GM13976 (cell line): ENCODE measurements at regions not wholly inside any gene's neighbourhood (a gene's known extent, or its start where the extent isn't known, plus 50 kb on each side); places are given as distances from the start of the nearest gene placed in this dataset.
"Not testable (repeated sequence)": the region's sequence is repeated elsewhere in the genome, so short reads cannot be mapped to it uniquely, and the experiment has no call there.

Source experiments
- DNase-seq: peaks from one replicate; pipeline ENCODE4 v3.0.0; 2012; ENCODE audit warnings: low spot score
- in situ Hi-C: fragments of 300-500 bp; cut with MboI; formaldehyde crosslinking; loops from one replicate; pipeline ENCODE4 v1.12.0; 2022; ENCODE audit warnings: low sequenced_read_pairs, mixed read lengths, inconsistent platforms; ENCODE audit not compliant: unreplicated experiment
- TF ChIP-seq, protein P1 (sequence below): IDR thresholded peaks from 2 replicates; pipeline ENCODE4 v1.5.1; 2012; ENCODE audit warnings: borderline replicate concordance, mild to moderate bottlenecking; ENCODE audit not compliant: insufficient read depth; ENCODE audit errors: extremely low read depth, missing control alignments, control extremely low read depth

DNA sequence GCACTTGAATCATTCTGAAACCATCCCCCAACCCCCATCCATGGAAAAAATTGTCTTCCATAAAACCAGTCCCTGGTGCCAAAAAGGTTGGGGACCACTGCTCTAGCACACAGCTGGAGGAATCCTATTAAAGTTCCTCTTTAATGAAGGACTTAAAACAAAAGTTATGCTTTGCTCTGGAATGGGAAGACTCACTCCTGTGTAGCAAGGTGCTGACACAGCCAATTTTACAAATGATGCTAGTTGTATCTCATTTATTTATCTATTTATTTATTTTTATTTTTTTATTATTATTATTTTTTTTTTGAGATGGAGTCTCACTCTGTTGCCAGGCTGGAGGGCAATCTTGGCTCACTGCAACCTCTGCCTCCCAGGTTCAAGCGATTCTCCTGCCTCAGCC is 58.9 kb upstream of the NDUFV2 start:
- in situ Hi-C loops, result no loop called here
- TF ChIP-seq, protein P1, sequence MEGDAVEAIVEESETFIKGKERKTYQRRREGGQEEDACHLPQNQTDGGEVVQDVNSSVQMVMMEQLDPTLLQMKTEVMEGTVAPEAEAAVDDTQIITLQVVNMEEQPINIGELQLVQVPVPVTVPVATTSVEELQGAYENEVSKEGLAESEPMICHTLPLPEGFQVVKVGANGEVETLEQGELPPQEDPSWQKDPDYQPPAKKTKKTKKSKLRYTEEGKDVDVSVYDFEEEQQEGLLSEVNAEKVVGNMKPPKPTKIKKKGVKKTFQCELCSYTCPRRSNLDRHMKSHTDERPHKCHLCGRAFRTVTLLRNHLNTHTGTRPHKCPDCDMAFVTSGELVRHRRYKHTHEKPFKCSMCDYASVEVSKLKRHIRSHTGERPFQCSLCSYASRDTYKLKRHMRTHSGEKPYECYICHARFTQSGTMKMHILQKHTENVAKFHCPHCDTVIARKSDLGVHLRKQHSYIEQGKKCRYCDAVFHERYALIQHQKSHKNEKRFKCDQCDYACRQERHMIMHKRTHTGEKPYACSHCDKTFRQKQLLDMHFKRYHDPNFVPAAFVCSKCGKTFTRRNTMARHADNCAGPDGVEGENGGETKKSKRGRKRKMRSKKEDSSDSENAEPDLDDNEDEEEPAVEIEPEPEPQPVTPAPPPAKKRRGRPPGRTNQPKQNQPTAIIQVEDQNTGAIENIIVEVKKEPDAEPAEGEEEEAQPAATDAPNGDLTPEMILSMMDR, result no peak
- DNase-seq, result no peak

DNA sequence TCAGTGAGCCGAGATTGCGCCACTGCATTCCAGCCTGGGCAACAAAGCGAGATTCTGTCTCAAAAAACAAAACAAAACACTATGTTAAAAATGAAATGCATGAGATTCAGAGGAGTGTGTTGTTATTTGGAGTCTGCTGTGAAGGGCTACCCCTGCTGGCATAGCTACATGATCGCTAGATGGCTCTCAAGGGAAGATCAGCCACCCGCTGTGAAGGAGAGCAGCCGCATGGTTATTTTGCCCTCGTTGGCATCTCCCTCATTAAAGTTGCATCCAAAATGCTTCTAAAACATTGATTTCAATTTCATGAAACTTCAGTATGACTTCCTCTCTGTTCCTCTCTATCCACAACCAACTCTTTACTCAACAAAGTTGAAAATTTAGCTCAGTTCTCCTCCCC is 54.8 kb upstream of the NDUFV2 start:
- TF ChIP-seq, protein P1, result no peak
- in situ Hi-C loops, result no loop called here
- DNase-seq, result no peak

DNA sequence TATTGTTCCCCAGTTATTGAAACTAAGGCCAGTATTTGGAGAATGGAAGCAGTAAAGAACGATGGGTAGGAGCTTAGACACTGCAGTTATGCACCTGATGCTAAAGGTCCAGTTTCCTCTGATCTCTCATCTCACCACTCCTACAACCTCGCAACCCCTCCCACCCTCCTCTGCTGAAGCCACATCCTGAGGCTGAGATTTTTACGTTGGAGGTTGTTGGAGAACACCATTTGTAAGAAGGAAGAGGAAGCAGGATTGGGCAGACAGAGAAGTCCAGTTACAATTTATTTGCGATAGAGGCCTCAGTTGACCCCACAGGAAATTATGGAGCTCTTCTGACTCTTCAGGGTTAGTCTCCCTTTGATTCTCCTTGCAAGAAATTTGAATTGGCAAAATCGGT is 54.3 kb upstream of the NDUFV2 start:
- no peak for DNase-seq
- in situ Hi-C loops, result no loop called here

DNA sequence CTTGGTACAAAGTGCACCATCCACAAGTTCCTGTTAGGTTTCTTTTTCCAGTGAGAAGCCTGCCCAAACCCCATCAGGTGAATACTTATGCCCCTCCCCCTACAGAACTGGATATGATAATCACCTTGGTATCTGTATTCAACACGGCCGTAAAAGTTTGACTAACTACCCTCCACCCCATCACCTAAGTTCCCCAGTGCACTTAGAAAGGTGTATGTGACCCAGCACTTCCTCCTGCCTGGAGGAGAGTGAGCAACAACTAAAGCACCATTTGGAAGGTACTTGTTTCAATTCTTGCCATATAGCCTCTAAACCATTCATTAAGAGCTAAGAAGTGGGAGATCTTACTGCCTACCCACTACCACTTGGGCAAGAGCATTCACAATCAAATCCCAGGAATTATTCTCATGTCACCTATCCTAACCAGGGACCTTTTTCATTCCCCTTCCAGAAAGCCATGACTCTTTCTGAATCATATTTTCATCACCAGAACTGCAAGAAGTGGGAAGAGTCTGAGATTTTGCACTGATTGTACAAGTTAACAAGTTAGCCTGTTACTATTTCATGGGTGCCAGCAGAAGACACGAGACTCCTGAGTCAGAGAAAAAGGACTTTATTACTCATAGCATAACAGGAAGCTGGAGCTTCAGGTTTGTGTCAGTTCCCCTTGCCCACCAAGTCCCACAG is 53.5 kb upstream of the NDUFV2 start:
- in situ Hi-C loops, result no loop called here
- TF ChIP-seq, protein P1, result no peak
- no peak for DNase-seq

More for the DNA sequence above, 54.3 kb upstream of the NDUFV2 start:
- TF ChIP-seq, protein P1, result no peak

DNA sequence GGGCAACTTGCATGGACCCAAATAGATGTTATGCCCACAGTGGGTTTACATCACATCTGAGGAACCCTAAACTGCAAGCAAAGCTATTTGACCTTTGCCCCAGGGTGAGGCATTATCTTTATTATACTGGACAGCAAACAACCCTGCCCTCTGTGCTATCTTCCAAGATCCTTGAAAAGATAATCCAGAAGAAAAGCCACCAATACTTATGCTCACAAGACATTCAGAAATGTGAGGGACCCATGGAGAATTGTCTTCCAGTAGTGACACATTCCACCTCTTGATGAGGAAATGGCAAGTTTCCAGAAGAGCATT is 53.0 kb upstream of the NDUFV2 start:
- TF ChIP-seq, protein P1, result no peak
- in situ Hi-C loops, result no loop called here
- DNase-seq, result no peak

DNA sequence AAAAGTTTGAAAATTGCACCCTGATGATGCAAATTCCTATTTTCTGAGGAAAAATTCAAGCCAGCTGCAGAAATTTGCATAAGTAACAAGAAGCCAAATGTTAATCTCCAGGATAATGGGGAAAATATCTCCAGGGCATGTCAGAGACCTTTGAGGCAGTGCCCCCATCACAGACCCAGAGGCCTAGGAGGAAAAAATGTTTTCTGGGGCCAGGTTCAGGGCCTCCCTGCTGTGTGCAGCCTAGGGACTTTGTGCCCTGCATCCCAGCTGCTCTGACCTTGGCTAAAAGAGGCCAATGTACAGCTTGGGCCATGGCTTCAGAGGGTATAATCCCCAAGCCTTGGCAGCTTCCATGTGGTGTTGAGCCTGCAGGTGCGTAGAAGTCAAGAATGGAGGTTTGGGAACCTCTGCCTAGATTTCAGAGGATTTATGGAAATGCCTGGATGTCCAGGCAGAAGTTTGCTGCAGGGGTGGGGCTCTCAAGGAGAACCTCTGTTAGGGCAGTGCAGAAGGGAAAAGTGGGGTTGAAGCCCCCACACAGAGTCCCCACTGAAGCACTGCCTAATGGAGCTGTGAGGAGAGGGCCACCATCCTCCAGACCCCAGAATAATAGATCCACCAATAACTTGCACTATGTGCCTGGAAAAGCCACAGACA is 51.7 kb upstream of the NDUFV2 start:
- DNase-seq, in situ Hi-C loops: not testable (repeated sequence)
